Effector CD4-positive, alpha-beta T cell (primary cell): ENCODE measurements at regions not wholly inside any gene's neighbourhood (a gene's known extent, or its start where the extent isn't known, plus 50 kb on each side); places are given as distances from the start of the nearest gene placed in this dataset.
"Not testable (repeated sequence)": the region's sequence is repeated elsewhere in the genome, so short reads cannot be mapped to it uniquely, and the experiment has no call there.

Source experiments
- DNase-seq: peaks from one replicate; pipeline ENCODE4 v3.0.0-alpha.2; 2020

DNA sequence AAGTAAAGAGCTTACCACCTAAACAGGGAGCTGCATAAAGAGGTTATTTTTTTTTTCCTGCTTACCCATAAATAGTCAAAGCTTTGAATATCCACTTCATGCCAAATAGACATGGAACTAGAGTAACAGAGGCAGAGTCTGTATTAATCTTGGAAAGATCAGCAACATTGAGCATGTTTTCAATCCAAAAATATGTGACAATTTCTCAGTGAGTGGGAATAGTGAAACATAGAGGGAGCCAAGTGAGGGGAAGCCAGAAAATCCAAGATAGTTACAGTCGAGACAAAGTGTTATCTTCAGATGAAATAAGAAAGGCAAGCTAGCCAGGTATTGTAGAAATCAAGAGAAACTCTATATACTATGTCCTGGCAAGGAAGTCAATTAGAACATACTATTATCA is 122.3 kb upstream of the TACR3 start:
- DNase-seq, result no peak

DNA sequence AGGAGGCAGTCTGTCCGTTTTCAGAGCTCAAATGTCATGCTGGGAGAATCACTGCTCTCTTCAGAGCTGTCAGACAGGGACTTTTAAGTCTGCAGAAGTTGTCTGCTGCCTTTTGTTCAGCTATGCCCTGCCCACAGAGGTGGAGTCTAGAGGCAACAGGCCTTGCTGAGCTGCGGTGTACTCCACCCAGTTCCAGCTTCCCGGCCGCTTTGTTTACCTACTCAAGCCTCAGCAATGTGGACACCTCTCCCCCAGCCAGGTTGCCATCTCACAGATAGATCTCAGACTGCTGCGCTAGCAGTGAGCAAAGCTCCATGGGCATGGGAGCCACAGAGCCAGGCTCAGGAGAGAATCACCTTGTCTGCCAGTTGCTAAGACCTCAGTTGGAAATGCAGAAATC is 90.5 kb upstream of the TACR3 start:
- not testable (repeated sequence) for DNase-seq

DNA sequence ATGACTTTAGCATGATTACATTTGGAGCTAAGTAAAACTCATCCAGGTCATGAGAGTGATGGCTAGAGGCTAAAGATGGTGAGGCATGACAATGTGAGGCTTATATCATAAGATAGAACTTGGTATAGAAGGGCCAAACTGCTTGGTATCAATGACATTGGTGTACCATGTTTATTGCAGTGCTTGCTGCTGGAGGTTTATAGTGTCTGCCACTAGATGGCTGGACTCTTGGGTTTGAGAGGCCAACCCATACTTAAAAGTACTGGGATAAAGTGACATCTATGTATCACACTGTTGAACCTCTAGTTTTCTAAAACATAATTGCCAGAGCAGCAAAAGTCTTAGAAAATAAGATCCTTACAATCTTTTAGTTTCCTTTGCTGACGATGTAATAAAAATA is 83.0 kb upstream of the TACR3 start:
- DNase-seq, result no peak

DNA sequence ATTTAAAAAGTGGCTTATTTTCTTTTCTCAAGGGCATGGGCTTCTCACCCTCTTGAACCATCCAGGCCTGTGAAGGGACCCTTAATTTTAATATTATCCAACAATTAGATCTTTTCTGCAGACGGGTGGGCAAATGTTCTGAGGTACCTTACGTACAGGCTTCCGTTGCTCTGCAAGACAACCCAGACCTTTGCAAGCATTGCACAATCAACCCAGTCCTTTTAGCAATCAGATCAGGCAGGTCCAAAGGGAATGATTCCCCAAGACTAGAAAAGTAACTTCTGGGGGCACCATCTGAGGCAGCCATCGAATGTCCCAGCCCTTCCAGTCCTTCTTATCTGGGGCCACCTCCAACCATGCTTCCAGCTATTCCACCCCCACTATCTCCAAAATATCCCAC is 67.3 kb upstream of the TACR3 start:
- DNase-seq, result no peak

DNA sequence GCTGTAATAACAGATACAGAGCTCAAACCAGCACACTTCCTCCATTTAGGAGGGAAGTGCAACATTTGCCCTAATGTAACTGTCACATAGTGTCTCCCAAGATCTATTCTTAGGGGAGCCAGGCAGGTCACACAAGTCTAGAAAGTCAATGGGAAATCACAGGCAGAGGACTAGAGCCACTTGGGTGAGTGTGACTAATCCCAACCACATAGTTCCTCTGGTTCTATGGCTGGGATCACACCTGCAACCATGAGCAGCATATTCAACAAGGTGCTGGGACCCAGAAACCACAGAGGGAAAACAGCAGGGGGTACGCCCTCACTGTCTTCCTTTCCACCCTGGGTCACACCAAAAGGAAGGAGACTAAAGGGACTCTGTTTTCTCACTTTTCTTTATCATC is 66.8 kb upstream of the TACR3 start:
- DNase-seq, result no peak

DNA sequence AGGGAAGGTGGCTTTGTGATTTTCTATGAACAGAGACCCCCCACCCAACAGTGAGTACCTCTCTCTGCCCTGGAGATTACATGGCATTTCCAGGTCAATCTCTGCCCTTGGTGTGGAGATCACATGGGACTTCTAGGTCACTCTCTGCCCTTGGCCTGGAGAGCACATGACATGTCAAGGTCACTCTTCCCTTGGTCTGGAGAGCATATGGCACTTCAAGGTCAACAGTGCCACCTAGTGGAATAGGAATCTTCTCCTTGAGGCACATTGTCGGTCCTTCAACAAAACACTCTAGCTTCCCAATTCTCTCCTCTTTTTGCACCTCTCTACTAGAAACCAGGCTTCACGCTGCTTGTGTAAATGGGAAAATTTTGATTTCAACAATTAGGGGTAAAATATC is 66.2 kb upstream of the TACR3 start:
- DNase-seq, result no peak

DNA sequence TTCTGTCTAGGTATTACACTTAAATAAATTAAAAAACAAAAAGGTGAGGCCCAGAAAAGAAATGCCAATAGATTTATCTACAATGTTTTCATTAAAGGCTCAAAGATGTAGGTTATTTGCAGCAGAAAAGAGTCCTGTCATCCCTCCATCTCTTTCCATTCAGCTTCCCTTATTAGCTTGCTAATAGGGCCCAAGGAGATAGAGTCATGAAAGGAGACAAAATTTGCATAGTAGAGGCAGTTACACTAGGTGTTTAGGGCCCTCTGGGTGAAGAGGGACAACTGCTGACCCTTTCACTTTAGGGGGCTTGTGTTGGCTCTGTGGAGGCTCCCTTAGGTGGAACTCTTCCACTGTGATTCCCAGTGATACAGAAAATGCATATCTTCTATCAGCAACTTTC is 58.4 kb upstream of the TACR3 start:
- DNase-seq, result no peak

DNA sequence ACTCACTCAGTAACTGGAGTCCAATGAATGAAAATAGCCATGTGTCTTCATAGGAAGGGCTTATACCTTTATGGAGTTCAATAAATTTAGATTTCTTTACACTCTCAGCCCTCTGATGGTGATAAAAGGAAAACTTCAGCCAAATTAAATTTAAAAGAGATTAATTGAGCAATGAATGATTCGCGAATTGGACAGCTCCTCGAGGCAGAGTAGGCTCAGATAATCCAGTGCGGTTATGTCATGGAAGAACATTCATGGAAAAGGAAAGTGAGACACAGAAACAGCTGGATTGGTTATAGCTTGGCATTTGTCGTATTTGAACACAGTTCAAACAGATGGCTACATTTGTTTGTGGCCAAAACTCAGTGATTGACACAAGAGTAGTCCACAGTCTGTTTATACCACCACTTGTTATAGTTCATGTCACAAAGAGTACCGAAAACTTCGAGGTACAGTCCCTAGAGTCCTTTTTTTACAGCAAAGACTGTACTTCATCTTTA is 54.6 kb upstream of the TACR3 start:
- DNase-seq, result no peak

DNA sequence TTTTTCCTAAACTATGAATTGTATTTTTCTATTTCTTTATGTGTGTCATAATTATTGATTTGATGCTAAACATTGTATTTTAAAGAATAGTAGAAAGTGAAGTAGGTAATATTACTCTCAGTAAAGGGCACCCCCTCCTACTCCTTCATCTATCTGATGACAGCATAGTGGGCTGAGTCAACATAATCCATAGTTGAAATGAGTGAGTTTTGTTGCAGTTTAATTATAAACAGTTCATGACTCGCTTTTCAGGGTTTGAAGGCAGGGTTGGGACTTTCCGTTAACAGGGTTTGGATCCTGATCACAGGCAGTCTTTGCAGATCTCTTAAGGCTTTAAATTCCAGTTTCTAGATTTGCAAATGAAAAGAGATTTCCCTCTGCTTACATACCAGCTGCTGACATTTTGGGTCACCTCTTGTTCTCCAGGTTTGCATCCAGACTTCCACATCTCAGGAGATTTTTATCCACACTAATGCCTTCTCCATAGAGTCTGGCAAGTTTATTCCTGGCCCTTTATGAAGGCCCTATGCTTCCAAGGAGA is 54.0 kb upstream of the TACR3 start:
- no peak for DNase-seq
